ENCODE measurements at regions not wholly inside any gene's neighbourhood (a gene's known extent, or its start where the extent isn't known, plus 50 kb on each side); places are given as distances from the start of the nearest gene placed in this dataset.

- TF ChIP-seq ZBTB5 (IDR thresholded peaks at IDR 0.05) (no peak), COPS2 (conservative IDR thresholded peaks at IDR 0.05) (no peak)
Measured at GRCh38 chrX:125678258-125678657, 358.6 kb downstream of the TEX13C start (continued).

GRCh38 chrX:125680366-125680765, 360.7 kb downstream of the TEX13C start:
- Histone ChIP-seq H3K9me1 (ENCODE audit: control insufficient read depth, insufficient read depth, low read length) (no peaks in the 10 kb centered on the region), H3K27me3 (ENCODE audit: control insufficient read depth in 2 of 2, insufficient read depth in 2 of 2, low read length in 2 of 2) (no peaks in the 10 kb centered on the region), H3K9me3 (replicated peaks; ENCODE audit: control insufficient read depth, insufficient read depth, low read depth, low read length) (no peaks in the 10 kb centered on the region), H3K36me3 (ENCODE audit: control insufficient read depth, insufficient read depth, low read length) (no peaks in the 10 kb centered on the region), H3K27ac (ENCODE audit: extremely low read depth, low read depth, low read length) (no peak overlapping the region), H3K4me1 (replicated peaks in 1 of 2; ENCODE audit: control insufficient read depth in 2 of 2, insufficient read depth in 2 of 2, low read length in 2 of 2) (no peaks in the 10 kb centered on the region), H2AFZ (ENCODE audit: low read depth, low read length) (no peak overlapping the region), H3K4me3 (no peak overlapping the region), H3K4me2 (ENCODE audit: insufficient read depth, low read length) (no peak overlapping the region), H3K9ac (ENCODE audit: insufficient read depth in 1 of 2, low read depth in 2 of 2, low read length in 2 of 2) (no peak overlapping the region), H3K79me2 (ENCODE audit: control insufficient read depth, insufficient read depth, low read length) (no peaks in the 10 kb centered on the region), H4K20me1 (replicated peaks; ENCODE audit: control insufficient read depth, insufficient read depth, low read length) (no peaks in the 10 kb centered on the region)
- no peak for ATAC-seq
- no peak for DNase-seq (ENCODE audit: extremely low read depth in 1 of 4, low spot score in 3 of 4)
- CTCF ChIA-PET (ENCODE audit: low intra/inter-chr PET ratio): no interaction called here
- POLR2A ChIA-PET: no interaction called here
- FAIRE-seq: no peak
- intact Hi-C loops (cut with micrococcal nuclease): no loop called here
- in situ Hi-C loops (cut with MboI): no loop called here
- no TSS peak for BruUV-seq (replicated peaks)
- TF ChIP-seq ZNF586 (CRISPR knock-in tag; conservative IDR thresholded peaks at IDR 0.05) (no peak), TAL1 (IDR thresholded peaks at IDR 0.05) (no peak), TBL1XR1 (IDR thresholded peaks at IDR 0.05; ENCODE audit: low read length in 2 of 2) (no peak), ZFP36 (IDR thresholded peaks at IDR 0.05; ENCODE audit: low read depth, low read length, partially characterized antibody) (no peak), ZNF165 (CRISPR knock-in tag; IDR thresholded peaks at IDR 0.05; ENCODE audit: borderline replicate concordance) (no peak), MCM7 (IDR thresholded peaks at IDR 0.05) (no peak), SRSF3 (IDR thresholded peaks at IDR 0.05; ENCODE audit: insufficient read depth, low read length) (no peak), CHD7 (IDR thresholded peaks at IDR 0.05; ENCODE audit: low read depth, low read length) (no peak)
